Activated naive CD8-positive, alpha-beta T cell treated with anti-CD3 and anti-CD28 coated beads, Interleukin-2, amount 10 ng/mL, durations not matched to agents 7 days and 5 days (primary cell): ENCODE measurements at regions not wholly inside any gene's neighbourhood (a gene's known extent, or its start where the extent isn't known, plus 50 kb on each side); places are given as distances from the start of the nearest gene placed in this dataset.

ENCODE experiments used
- ATAC-seq: fragments of 150-1000 bp; cut with Tn5 transposase; one replicate; pipeline ENCODE4 v1.10.0; 2021; ENCODE audit warnings: low read depth, moderate library complexity
- POLR2A ChIA-PET: fragments of 350-600 bp; sonication (Branson Sonifier 250); formaldehyde crosslinking; loops from one replicate; lab custom pipeline; 2021; ENCODE audit warnings: antibody characterized with exemption; lab: Charles Lee
- DNase-seq: peaks from one replicate; pipeline ENCODE4 v3.0.0; 2021
- H3K27ac Mint-ChIP-seq: one replicate; pipeline ENCODE4 v1.8.0; 2022; ENCODE audit warnings: mild to moderate bottlenecking, mixed read lengths
- H3K27me3 Mint-ChIP-seq: one replicate; pipeline ENCODE4 v1.8.0; 2022; ENCODE audit warnings: mild to moderate bottlenecking, moderate library complexity, mixed read lengths
- H3K36me3 Mint-ChIP-seq: one replicate; pipeline ENCODE4 v1.8.0; 2021; ENCODE audit warnings: mild to moderate bottlenecking, mixed read lengths
- H3K4me1 Mint-ChIP-seq: one replicate; pipeline ENCODE4 v1.8.0; 2021; ENCODE audit warnings: mixed read lengths
- H3K4me3 Mint-ChIP-seq: one replicate; pipeline ENCODE4 v1.8.0; 2022; ENCODE audit warnings: mild to moderate bottlenecking, moderate library complexity, mixed read lengths
- H3K9me3 Mint-ChIP-seq: one replicate; pipeline ENCODE4 v1.8.0; 2021; ENCODE audit warnings: mixed read lengths

- DNase-seq (no peak), ATAC-seq (no peak)
- POLR2A ChIA-PET: no interaction called here
- Mint-ChIP-seq H3K36me3 (no peaks in the 10 kb centered on the region), H3K9me3 (peaks cover 5% of the 10 kb centered on the region), H3K4me3 (no peak overlapping the region), H3K27me3 (peaks cover 4% of the 10 kb centered on the region), H3K4me1 (no peaks in the 10 kb centered on the region), H3K27ac (no peak overlapping the region)
Measured at GRCh38 chr1:75984781-75985180, 52.6 kb upstream of the ASB17 start.

- DNase-seq: no peak
- Mint-ChIP-seq H3K27me3 (peaks cover 2% of the 10 kb centered on the region), H3K9me3 (peaks cover 5% of the 10 kb centered on the region), H3K36me3 (no peaks in the 10 kb centered on the region), H3K4me1 (no peaks in the 10 kb centered on the region), H3K4me3 (no peak overlapping the region), H3K27ac (no peak overlapping the region)
- POLR2A ChIA-PET: no interaction called here
- no peak for ATAC-seq
Measured at GRCh38 chr1:75985827-75986226, 53.6 kb upstream of the ASB17 start.

GRCh38 chr1:75986478-75986877 lies 54.3 kb upstream of the ASB17 start:
- Mint-ChIP-seq H3K4me1 (no peaks in the 10 kb centered on the region), H3K9me3 (peaks cover 5% of the 10 kb centered on the region), H3K4me3 (no peak overlapping the region), H3K27ac (no peak overlapping the region), H3K27me3 (peaks cover 2% of the 10 kb centered on the region), H3K36me3 (no peaks in the 10 kb centered on the region)
- POLR2A ChIA-PET: no interaction called here
- ATAC-seq (no peak), DNase-seq (no peak)

- Mint-ChIP-seq H3K36me3 (no peaks in the 10 kb centered on the region), H3K27ac (no peak overlapping the region), H3K27me3 (peaks cover 6% of the 10 kb centered on the region), H3K9me3 (peaks cover 1% of the 10 kb centered on the region), H3K4me3 (no peak overlapping the region), H3K4me1 (no peaks in the 10 kb centered on the region)
- POLR2A ChIA-PET: no interaction called here
- no peak for ATAC-seq
- DNase-seq: no peak
Measured at GRCh38 chr1:75989121-75989520, 56.9 kb upstream of the ASB17 start.

- no peak overlapping the region for H3K27ac Mint-ChIP-seq
- H3K36me3 Mint-ChIP-seq: no peaks in the 10 kb centered on the region
- POLR2A ChIA-PET: interaction anchor here (0.6 kb wide), 1 partner anchor 61 kb away, joined by 5 read pairs; no protein-coding TSS in a partner anchor
- DNase-seq: no peak
- ATAC-seq: no peak
- H3K9me3 Mint-ChIP-seq: no peaks in the 10 kb centered on the region
- H3K4me1 Mint-ChIP-seq: no peaks in the 10 kb centered on the region
- H3K27me3 Mint-ChIP-seq: peaks cover 8% of the 10 kb centered on the region
- H3K4me3 Mint-ChIP-seq: no peak overlapping the region
Measured at GRCh38 chr1:75990686-75991085, 58.5 kb upstream of the ASB17 start.

GRCh38 chr1:75991497-75992114 lies 59.4 kb upstream of the ASB17 start:
- Mint-ChIP-seq H3K27ac (no peak overlapping the region), H3K36me3 (no peaks in the 10 kb centered on the region)
- ATAC-seq: peak; percentile 65

GRCh38 chr1:75992312-75992711 lies 60.1 kb upstream of the ASB17 start:
- no peaks in the 10 kb centered on the region for H3K4me1 Mint-ChIP-seq

More at GRCh38 chr1:75991497-75992114, 59.4 kb upstream of the ASB17 start:
- Mint-ChIP-seq H3K9me3 (no peaks in the 10 kb centered on the region), H3K4me1 (no peaks in the 10 kb centered on the region), H3K4me3 (no peak overlapping the region), H3K27me3 (peaks cover 8% of the 10 kb centered on the region)
- POLR2A ChIA-PET: no interaction called here
- DNase-seq: peak; percentile 58

GRCh38 chr1:75993661-75994060 lies 61.5 kb upstream of the ASB17 start:
- Mint-ChIP-seq H3K9me3 (no peaks in the 10 kb centered on the region), H3K4me3 (no peak overlapping the region), H3K27ac (no peak overlapping the region), H3K36me3 (no peaks in the 10 kb centered on the region), H3K27me3 (peaks cover 8% of the 10 kb centered on the region), H3K4me1 (no peaks in the 10 kb centered on the region)
- ATAC-seq (no peak), DNase-seq (no peak)
- POLR2A ChIA-PET: no interaction called here

More at GRCh38 chr1:75992312-75992711, 60.1 kb upstream of the ASB17 start:
- Mint-ChIP-seq H3K27ac (no peak overlapping the region), H3K4me3 (no peak overlapping the region), H3K27me3 (peaks cover 8% of the 10 kb centered on the region), H3K9me3 (no peaks in the 10 kb centered on the region), H3K36me3 (no peaks in the 10 kb centered on the region)
- ATAC-seq (no peak), DNase-seq (no peak)
- POLR2A ChIA-PET: no interaction called here

GRCh38 chr1:75996196-75996595 lies 64.0 kb upstream of the ASB17 start:
- Mint-ChIP-seq H3K36me3 (no peaks in the 10 kb centered on the region), H3K4me1 (no peaks in the 10 kb centered on the region), H3K4me3 (no peak overlapping the region), H3K27me3 (peaks cover 8% of the 10 kb centered on the region), H3K27ac (no peak overlapping the region), H3K9me3 (peaks cover 7% of the 10 kb centered on the region)
- no peak for ATAC-seq
- no peak for DNase-seq
- POLR2A ChIA-PET: no interaction called here

- DNase-seq: no peak
- Mint-ChIP-seq H3K36me3 (no peaks in the 10 kb centered on the region), H3K27me3 (peaks cover 4% of the 10 kb centered on the region), H3K9me3 (peaks cover 7% of the 10 kb centered on the region), H3K27ac (no peak overlapping the region), H3K4me1 (no peaks in the 10 kb centered on the region), H3K4me3 (no peak overlapping the region)
- POLR2A ChIA-PET: no interaction called here
- ATAC-seq: no peak
Measured at GRCh38 chr1:75999034-75999433, 66.8 kb upstream of the ASB17 start.

- DNase-seq (no peak), ATAC-seq (no peak)
- Mint-ChIP-seq H3K4me3 (no peak overlapping the region), H3K27me3 (no peaks in the 10 kb centered on the region), H3K4me1 (no peaks in the 10 kb centered on the region), H3K36me3 (no peaks in the 10 kb centered on the region), H3K9me3 (peaks cover 5% of the 10 kb centered on the region), H3K27ac (no peak overlapping the region)
- POLR2A ChIA-PET: no interaction called here
Measured at GRCh38 chr1:76003946-76004345, 70.6 kb upstream of the ST6GALNAC3 start.

GRCh38 chr1:76005765-76006164 lies 68.8 kb upstream of the ST6GALNAC3 start:
- POLR2A ChIA-PET: no interaction called here
- no peak overlapping the region for H3K27ac Mint-ChIP-seq
- ATAC-seq: no peak
- H3K9me3 Mint-ChIP-seq: no peaks in the 10 kb centered on the region
- no peaks in the 10 kb centered on the region for H3K27me3 Mint-ChIP-seq
- H3K4me3 Mint-ChIP-seq: no peak overlapping the region
- no peaks in the 10 kb centered on the region for H3K4me1 Mint-ChIP-seq
- DNase-seq: no peak
- no peaks in the 10 kb centered on the region for H3K36me3 Mint-ChIP-seq

GRCh38 chr1:76006234-76006633 lies 68.3 kb upstream of the ST6GALNAC3 start:
- H3K27ac Mint-ChIP-seq: no peak overlapping the region
- peaks cover 3% of the 10 kb centered on the region for H3K27me3 Mint-ChIP-seq
- no peak overlapping the region for H3K4me3 Mint-ChIP-seq
- no peaks in the 10 kb centered on the region for H3K9me3 Mint-ChIP-seq
- no peak for ATAC-seq
- DNase-seq: no peak
- H3K36me3 Mint-ChIP-seq: no peaks in the 10 kb centered on the region
- no peaks in the 10 kb centered on the region for H3K4me1 Mint-ChIP-seq
- POLR2A ChIA-PET: no interaction called here

- ATAC-seq (no peak), DNase-seq (no peak)
- Mint-ChIP-seq H3K27ac (no peak overlapping the region), H3K4me3 (no peak overlapping the region), H3K36me3 (peaks cover 1% of the 10 kb centered on the region), H3K4me1 (no peaks in the 10 kb centered on the region), H3K27me3 (peaks cover 5% of the 10 kb centered on the region), H3K9me3 (no peaks in the 10 kb centered on the region)
- POLR2A ChIA-PET: no interaction called here
Measured at GRCh38 chr1:76010802-76011201, 63.7 kb upstream of the ST6GALNAC3 start.
